ENCODE measurements at regions not wholly inside any gene's neighbourhood (a gene's known extent, or its start where the extent isn't known, plus 50 kb on each side); places are given as distances from the start of the nearest gene placed in this dataset.
A peak's percentile ranks its signal among the peaks of the same experiment; 100 is the strongest.

GRCh38 chr15:39266890-39267289 lies 314.0 kb upstream of the THBS1 start:
- DNase-seq: no peak

GRCh38 chr15:39267685-39268084 lies 313.2 kb upstream of the THBS1 start:
- DNase-seq: no peak

GRCh38 chr15:39269352-39269751 lies 311.5 kb upstream of the THBS1 start:
- DNase-seq: peak; percentile 46

- DNase-seq: no peak
Measured at GRCh38 chr15:39269821-39270220, 311.1 kb upstream of the THBS1 start.

GRCh38 chr15:39270221-39270855 lies 310.5 kb upstream of the THBS1 start:
- no peak for DNase-seq

GRCh38 chr15:39270934-39271333 lies 309.9 kb upstream of the THBS1 start:
- no peak for DNase-seq

- DNase-seq: no peak
Measured at GRCh38 chr15:39272901-39273300, 308.0 kb upstream of the THBS1 start.

GRCh38 chr15:39273717-39274411 lies 307.0 kb upstream of the THBS1 start:
- DNase-seq: peak; percentile 85

- DNase-seq: no peak
Measured at GRCh38 chr15:39275066-39275465, 305.8 kb upstream of the THBS1 start.

GRCh38 chr15:39279311-39279710 lies 301.6 kb upstream of the THBS1 start:
- no peak for DNase-seq

- no peak for DNase-seq
Measured at GRCh38 chr15:39281094-39281493, 299.8 kb upstream of the THBS1 start.

GRCh38 chr15:39282663-39283208 lies 298.1 kb upstream of the THBS1 start:
- DNase-seq: no peak

- no peak for DNase-seq
Measured at GRCh38 chr15:39283531-39283930, 297.3 kb upstream of the THBS1 start.

GRCh38 chr15:39285071-39285470 lies 295.8 kb upstream of the THBS1 start:
- no peak for DNase-seq

- DNase-seq: no peak
Measured at GRCh38 chr15:39285663-39286062, 295.2 kb upstream of the THBS1 start.

GRCh38 chr15:39286706-39287105 lies 294.2 kb upstream of the THBS1 start:
- DNase-seq: no peak

GRCh38 chr15:39287322-39288195 lies 293.3 kb upstream of the THBS1 start:
- DNase-seq: peak; percentile 96

GRCh38 chr15:39290711-39291435 lies 290.0 kb upstream of the THBS1 start:
- DNase-seq: no peak

- no peak for DNase-seq
Measured at GRCh38 chr15:39291690-39292089, 289.2 kb upstream of the THBS1 start.

GRCh38 chr15:39296955-39297354 lies 283.9 kb upstream of the THBS1 start:
- DNase-seq: no peak

GRCh38 chr15:39298271-39298962 lies 282.5 kb upstream of the THBS1 start:
- DNase-seq: no peak

All from SHP77 treated with DMSO at 0.1 percent for 48 hours (cell line).